ENCODE measurements at regions not wholly inside any gene's neighbourhood (a gene's known extent, or its start where the extent isn't known, plus 50 kb on each side); places are given as distances from the start of the nearest gene placed in this dataset. TPM values are rescaled to one million over a fixed set of nuclear protein-coding genes. Genes with fewer than 3 reads are reported as not detected.
A peak's percentile ranks its signal among the peaks of the same experiment; 100 is the strongest.

DNA sequence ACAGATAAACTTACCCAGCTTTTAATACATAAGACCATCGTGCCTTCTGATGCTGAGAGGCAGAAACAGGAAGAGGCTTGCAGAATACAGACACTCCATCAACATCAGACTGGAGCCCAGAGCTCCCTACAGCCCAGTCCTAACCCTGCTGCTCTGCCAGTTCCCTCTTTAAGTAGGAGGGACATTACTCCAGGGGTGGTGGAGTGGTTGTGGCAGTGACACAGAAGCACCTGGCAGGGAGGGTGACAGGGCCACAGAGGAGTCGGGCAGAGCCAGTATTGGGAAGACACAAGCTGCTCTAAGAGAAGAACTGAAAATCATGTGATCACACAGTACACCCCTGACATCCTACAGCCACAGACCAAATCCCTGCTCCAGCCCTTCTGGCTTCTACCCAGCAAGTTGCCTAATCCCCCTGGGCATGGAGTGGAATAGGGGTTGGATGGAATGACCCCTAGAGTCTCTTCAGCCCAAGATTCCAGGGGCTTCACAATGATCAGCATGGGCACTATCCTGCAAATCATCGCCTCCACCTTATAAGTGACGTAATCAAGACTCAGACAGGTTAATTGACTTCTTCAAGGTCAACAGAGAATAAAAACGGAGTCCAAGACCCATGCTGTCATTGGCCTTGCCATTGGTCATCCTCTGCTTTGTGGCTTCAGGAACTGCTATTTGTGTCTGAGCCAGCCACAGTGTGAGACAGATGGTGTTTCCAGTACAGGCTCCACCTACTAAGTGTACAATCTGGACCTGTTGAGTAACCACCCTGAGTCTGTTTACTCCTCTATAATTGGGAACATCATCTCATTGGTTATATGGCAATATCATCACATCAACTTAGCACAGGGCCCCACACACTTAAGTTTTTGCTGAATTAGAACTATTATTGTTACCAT, 61.1 kb upstream of the ZMIZ1 start:
- peak in 2 of 3 donors; percentile 46 to 70 for DNase-seq (ENCODE audit: low read depth in 2 of 3, low spot score in 2 of 3)

GRCh38 chr10:79009145-79009544, 59.6 kb upstream of the ZMIZ1 start:
- DNase-seq (ENCODE audit: low read depth in 2 of 3, low spot score in 2 of 3) = no peak

DNA sequence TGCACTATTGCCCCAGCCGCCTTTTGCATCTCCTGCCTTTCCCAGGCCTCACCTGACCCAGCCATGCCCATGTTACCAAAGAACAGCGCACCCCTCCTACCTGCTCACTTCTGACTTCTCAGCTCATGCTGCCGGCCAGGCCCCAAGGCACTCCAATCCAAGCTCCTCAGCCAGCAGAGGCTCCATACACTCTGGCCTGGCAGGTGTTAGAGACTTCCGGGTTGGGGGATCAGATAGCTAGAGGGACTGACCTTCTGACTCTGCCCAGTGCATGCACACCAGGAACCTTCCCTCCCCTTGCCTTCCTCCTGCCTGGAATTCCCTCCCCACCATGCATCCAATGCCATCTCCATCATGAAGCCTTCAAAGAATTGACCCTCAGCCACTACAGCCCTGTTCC, 56.2 kb upstream of the ZMIZ1 start:
- no peak for DNase-seq (ENCODE audit: low read depth in 2 of 3, low spot score in 2 of 3)

DNA sequence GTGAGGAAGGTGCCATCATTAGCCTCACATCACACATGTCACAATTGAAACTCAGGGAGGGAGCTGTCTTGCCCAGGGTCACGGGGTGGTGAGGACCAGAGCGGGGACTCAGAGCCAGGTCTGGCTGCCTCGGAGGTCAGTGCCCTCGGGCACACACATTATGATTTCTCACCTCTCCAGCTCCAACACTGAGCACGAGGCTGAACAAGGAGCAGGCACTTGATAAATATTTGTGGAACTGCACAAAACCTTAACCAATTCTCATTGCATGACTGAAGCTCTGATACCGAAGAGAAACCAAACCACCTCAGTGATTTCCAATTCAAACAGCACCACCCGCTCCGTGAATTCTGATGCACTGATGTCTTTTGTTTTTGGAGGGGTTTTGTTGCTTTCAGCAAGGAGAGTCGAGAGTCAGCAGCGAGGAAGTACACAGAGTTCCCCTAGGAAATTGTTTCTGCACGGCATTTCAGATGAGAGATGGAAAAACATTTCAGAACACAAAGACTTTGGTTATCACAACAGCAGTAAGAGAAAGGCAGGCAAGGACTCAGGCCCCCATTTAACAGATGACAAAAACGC, 55.3 kb upstream of the ZMIZ1 start:
- DNase-seq (ENCODE audit: low read depth in 2 of 3, low spot score in 2 of 3) = no peak

- DNase-seq (ENCODE audit: low read depth in 2 of 3, low spot score in 2 of 3) = no peak
Observed at GRCh38 chr10:79014796-79015195, 54.0 kb upstream of the ZMIZ1 start.

DNA sequence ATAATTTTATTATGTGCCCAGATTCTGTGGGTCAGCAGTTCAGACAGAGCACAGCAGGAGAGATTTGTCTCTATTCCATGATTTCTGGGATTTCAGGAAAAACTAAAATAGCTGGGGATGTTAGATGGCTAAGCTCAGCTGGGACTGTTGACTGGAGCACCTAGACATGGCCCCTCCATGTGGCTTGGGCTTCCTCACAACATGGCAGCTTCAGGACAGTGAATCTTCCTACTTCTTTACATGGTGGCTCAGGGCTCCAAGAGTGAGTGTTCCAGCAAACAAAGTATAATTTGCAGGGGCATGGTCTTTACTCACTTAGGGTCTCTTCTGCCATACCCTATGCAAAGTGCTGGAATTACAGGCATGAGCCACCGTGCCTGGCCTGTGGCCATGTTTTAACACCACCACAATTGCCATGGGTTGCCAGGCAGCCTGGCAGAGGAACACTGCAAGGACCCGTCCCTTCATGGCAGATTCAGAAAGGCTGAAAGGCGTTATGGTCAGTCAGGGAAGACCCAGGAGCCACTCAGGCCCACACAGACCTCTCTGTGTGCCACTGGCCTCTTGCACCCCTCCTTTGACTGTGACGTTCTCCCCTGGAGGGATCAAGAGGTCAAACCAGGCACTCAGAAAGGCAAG, 50.8 kb upstream of the ZMIZ1 start:
- no peak for DNase-seq (ENCODE audit: low read depth in 2 of 3, low spot score in 2 of 3)

DNA sequence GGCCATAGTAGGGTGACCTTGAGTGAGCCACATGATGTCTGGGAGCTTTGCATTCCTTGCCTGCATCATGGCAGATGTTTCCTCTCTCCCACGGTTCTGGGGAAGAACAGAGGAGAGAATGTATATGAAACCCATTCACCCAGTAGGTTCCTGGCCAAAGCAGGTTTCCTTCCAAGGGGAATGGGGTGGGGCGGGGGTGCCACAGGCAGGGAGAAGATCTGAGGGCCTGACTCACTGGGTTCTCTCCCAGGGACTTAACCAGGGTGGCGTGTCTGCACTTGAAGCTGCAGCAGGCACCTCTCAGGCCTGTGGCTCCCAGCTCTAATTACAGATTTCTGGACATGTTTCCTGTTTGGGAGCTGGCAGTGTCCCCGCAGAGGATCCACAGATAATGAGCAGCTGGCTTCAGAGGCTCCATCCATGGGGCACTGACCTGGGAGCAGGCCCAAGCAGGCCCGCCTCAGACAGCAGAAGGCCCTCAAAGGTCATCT, 50.2 kb upstream of the ZMIZ1 start:
- DNase-seq (ENCODE audit: low read depth in 2 of 3, low spot score in 2 of 3) = no peak

Small RNA genes in the stretch of these regions (small RNA-seq; reads per million reads assigned to genes)
- not detected for gene RF00056

Data from hematopoietic multipotent progenitor cell (in vitro differentiated cells).